Coronary artery (tissue), 2 donors: ENCODE measurements at regions not wholly inside any gene's neighbourhood (a gene's known extent, or its start where the extent isn't known, plus 50 kb on each side); places are given as distances from the start of the nearest gene placed in this dataset.

Experiments used
- DNase-seq: peaks from one replicate; pipeline ENCODE4 v3.0.0-alpha.2; 2017; ENCODE audit warnings: low spot score
- H3K27ac ChIP-seq, 2 donors: fragments of 200-600 bp; sonication (generic); one replicate each; pipeline ENCODE4 v1.5.1; 2016 to 2019
- H3K4me3 ChIP-seq: fragments of 200-600 bp; sonication (generic); 2 replicates; pipeline ENCODE4 v1.5.1; 2016; ENCODE audit warnings: mild to moderate bottlenecking, moderate library complexity
- CTCF ChIP-seq: fragments of 200-600 bp; sonication (generic); IDR thresholded peaks from one replicate; pipeline ENCODE4 v1.5.1; 2019; ENCODE audit warnings: antibody characterized with exemption

GRCh38 chr2:145593991-145594614 is 1074.2 kb upstream of the ZEB2 start:
- Histone ChIP-seq H3K4me3 (no peak overlapping the region), H3K27ac (no peak overlapping the region)
- no peak for TF ChIP-seq CTCF
- DNase-seq = no peak

GRCh38 chr2:145593280-145593679 is 1073.4 kb upstream of the ZEB2 start:
- no peak for TF ChIP-seq CTCF

GRCh38 chr2:145592361-145592760 is 1072.4 kb upstream of the ZEB2 start:
- Histone ChIP-seq H3K27ac (no peak overlapping the region), H3K4me3 (no peak overlapping the region)
- DNase-seq = no peak
- TF ChIP-seq CTCF = no peak

More at GRCh38 chr2:145593280-145593679, 1073.4 kb upstream of the ZEB2 start:
- H3K27ac ChIP-seq = no peak overlapping the region
- no peak overlapping the region for H3K4me3 ChIP-seq
- DNase-seq = no peak

GRCh38 chr2:145591109-145591809 is 1071.3 kb upstream of the ZEB2 start:
- no peak overlapping the region for H3K27ac ChIP-seq
- TF ChIP-seq CTCF = no peak
- no peak overlapping the region for H3K4me3 ChIP-seq
- DNase-seq = no peak

GRCh38 chr2:145587922-145588321 is 1068.0 kb upstream of the ZEB2 start:
- Histone ChIP-seq H3K27ac (no peak overlapping the region), H3K4me3 (no peak overlapping the region)
- no peak for DNase-seq
- TF ChIP-seq CTCF = no peak

- Histone ChIP-seq H3K4me3 (no peak overlapping the region), H3K27ac (no peak overlapping the region)
- TF ChIP-seq CTCF = no peak
- DNase-seq = no peak
Observed at GRCh38 chr2:145584353-145584752, 1064.4 kb upstream of the ZEB2 start.

GRCh38 chr2:145573608-145574007 is 1053.7 kb upstream of the ZEB2 start:
- DNase-seq = no peak
- no peak for TF ChIP-seq CTCF
- no peak overlapping the region for H3K27ac ChIP-seq
- no peak overlapping the region for H3K4me3 ChIP-seq
